OCI-LY7 (cell line): ENCODE measurements at regions not wholly inside any gene's neighbourhood (a gene's known extent, or its start where the extent isn't known, plus 50 kb on each side); places are given as distances from the start of the nearest gene placed in this dataset.

ENCODE experiments used
- BruUV-seq: library from RNA; stranded (reverse); fragments of 400-500 nt; replicated peaks from 2 replicates; lab custom pipeline; 2021; lab: Mats Ljungman, UMichigan
- CTCF ChIA-PET: fragments of 300-600 bp; sonication (Branson Sonifier 250); formaldehyde crosslinking; loops from one replicate; lab custom pipeline; 2022; ENCODE audit warnings: antibody characterized with exemption; ENCODE audit not compliant: unreplicated experiment; lab: Charles Lee
- POLR2A ChIA-PET: fragments of 300-600 bp; sonication (Branson Sonifier 250); formaldehyde crosslinking; loops from one replicate; lab custom pipeline; 2022; ENCODE audit warnings: antibody characterized with exemption; lab: Charles Lee
- DNase-seq: peaks from one replicate; pipeline ENCODE4 v3.0.0-alpha.2; 2015; ENCODE audit warnings: low spot score
- H2AFZ ChIP-seq: fragments of 200-600 bp; sonication (generic), shearing (Covaris generic); 2 replicates; pipeline ENCODE4 v1.6.1; 2014; ENCODE audit warnings: mild to moderate bottlenecking, antibody characterized with exemption, low read length, moderate library complexity
- H3K27ac ChIP-seq: fragments of 200-600 bp; sonication (generic); 2 replicates; pipeline ENCODE4 v1.5.1; 2014; ENCODE audit warnings: mixed run types, low read depth, mild to moderate bottlenecking, moderate library complexity, low read length, inconsistent platforms; ENCODE audit not compliant: poor library complexity, severe bottlenecking
- H3K36me3 ChIP-seq: fragments of 200-600 bp; sonication (generic); 2 replicates; pipeline ENCODE4 v1.6.1; 2014; ENCODE audit warnings: mild to moderate bottlenecking, antibody characterized with exemption, low read length, moderate library complexity, mixed read lengths; ENCODE audit not compliant: insufficient read depth
- H3K4me1 ChIP-seq: fragments of 200-600 bp; sonication (generic); 2 replicates; pipeline ENCODE4 v1.5.1; 2014; ENCODE audit warnings: mild to moderate bottlenecking, low read length; ENCODE audit not compliant: insufficient read depth, poor library complexity, severe bottlenecking
- H3K4me2 ChIP-seq: fragments of 200-600 bp; sonication (generic); 2 replicates; pipeline ENCODE4 v1.6.1; 2014; ENCODE audit warnings: mild to moderate bottlenecking, low read length
- H3K4me3 ChIP-seq: fragments of 200-600 bp; sonication (generic); 2 replicates; pipeline ENCODE4 v1.5.1; 2014; ENCODE audit warnings: mild to moderate bottlenecking, low read depth, low read length; ENCODE audit not compliant: poor library complexity, severe bottlenecking
- H3K79me2 ChIP-seq: fragments of 200-600 bp; sonication (generic); 2 replicates; pipeline ENCODE4 v1.6.1; 2016; ENCODE audit warnings: low read depth, mild to moderate bottlenecking, low read length, moderate library complexity, mixed read lengths; ENCODE audit not compliant: insufficient read depth
- H3K9me2 ChIP-seq: fragments of 200-600 bp; sonication (generic); 2 replicates; pipeline ENCODE4 v1.6.1; 2016; ENCODE audit warnings: mild to moderate bottlenecking, low read length, mixed read lengths; ENCODE audit not compliant: insufficient read depth
- H3K9me3 ChIP-seq: fragments of 200-600 bp; sonication (generic); 2 replicates; pipeline ENCODE4 v1.6.1; 2014; ENCODE audit warnings: mild to moderate bottlenecking, mixed run types, low read length, mixed read lengths
- H4K20me1 ChIP-seq: fragments of 200-600 bp; sonication (generic); 2 replicates; pipeline ENCODE4 v1.6.1; 2014; ENCODE audit warnings: mild to moderate bottlenecking, antibody characterized with exemption, low read length, moderate library complexity, mixed read lengths; ENCODE audit not compliant: insufficient read depth
- EZH2phosphoT487 ChIP-seq: fragments of 200-600 bp; sonication (generic); IDR thresholded peaks from 2 replicates; pipeline ENCODE4 v1.6.1; 2018; ENCODE audit warnings: low read depth, borderline replicate concordance, mild to moderate bottlenecking, mixed run types, antibody characterized with exemption, low read length, moderate library complexity, mixed read lengths
- intact Hi-C: fragments of 100-400 bp; cut with micrococcal nuclease; formaldehyde crosslinking; loops from one replicate; pipeline ENCODE4 v1.10.0; 2022; ENCODE audit not compliant: unreplicated experiment
- TF ChIP-seq, protein P1 (sequence below): fragments of 200-600 bp; sonication (generic); conservative IDR thresholded peaks from 2 replicates; pipeline ENCODE4 v1.5.1; 2014; ENCODE audit warnings: mild to moderate bottlenecking, antibody characterized with exemption, low read length, moderate library complexity, mixed read lengths

DNA sequence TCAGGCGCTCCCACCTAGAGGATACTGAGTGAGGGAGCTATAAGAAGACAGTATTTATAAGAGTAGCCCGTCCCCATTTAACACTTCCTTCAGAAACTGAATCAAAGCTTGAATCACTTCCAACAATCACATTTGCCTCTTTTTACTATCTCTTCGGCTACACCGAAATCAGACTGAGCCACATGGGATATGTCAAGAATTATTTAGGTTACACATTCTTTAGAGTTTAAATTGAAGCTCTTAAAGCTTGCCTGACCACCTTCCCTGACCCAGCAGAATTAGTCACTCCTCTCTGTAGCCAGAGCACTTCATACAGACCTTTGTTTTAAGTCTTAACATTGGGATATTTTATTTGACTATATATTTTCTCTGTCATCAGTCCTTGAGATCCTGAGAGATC is 163.7 kb downstream of the MAFB start:
- intact Hi-C loops = no loop called here
- Histone ChIP-seq H3K4me1 (no peaks in the 10 kb centered on the region), H3K79me2 (no peaks in the 10 kb centered on the region), H3K9me3 (no peaks in the 10 kb centered on the region), H3K9me2 (no peaks in the 10 kb centered on the region), H3K4me2 (no peak overlapping the region), H3K4me3 (no peak overlapping the region), H4K20me1 (no peaks in the 10 kb centered on the region), H3K36me3 (no peaks in the 10 kb centered on the region), H3K27ac (no peak overlapping the region), H2AFZ (no peak overlapping the region)
- BruUV-seq = no TSS peak
- ChIA-PET POLR2A (interaction anchor here (0.6 kb wide), 1 partner anchor 1385 kb away, joined by 3 read pairs; no protein-coding TSS in a partner anchor), CTCF (no interaction called here)
- no peak for TF ChIP-seq EZH2phosphoT487
- TF ChIP-seq, protein P1, sequence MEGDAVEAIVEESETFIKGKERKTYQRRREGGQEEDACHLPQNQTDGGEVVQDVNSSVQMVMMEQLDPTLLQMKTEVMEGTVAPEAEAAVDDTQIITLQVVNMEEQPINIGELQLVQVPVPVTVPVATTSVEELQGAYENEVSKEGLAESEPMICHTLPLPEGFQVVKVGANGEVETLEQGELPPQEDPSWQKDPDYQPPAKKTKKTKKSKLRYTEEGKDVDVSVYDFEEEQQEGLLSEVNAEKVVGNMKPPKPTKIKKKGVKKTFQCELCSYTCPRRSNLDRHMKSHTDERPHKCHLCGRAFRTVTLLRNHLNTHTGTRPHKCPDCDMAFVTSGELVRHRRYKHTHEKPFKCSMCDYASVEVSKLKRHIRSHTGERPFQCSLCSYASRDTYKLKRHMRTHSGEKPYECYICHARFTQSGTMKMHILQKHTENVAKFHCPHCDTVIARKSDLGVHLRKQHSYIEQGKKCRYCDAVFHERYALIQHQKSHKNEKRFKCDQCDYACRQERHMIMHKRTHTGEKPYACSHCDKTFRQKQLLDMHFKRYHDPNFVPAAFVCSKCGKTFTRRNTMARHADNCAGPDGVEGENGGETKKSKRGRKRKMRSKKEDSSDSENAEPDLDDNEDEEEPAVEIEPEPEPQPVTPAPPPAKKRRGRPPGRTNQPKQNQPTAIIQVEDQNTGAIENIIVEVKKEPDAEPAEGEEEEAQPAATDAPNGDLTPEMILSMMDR = no peak
- DNase-seq = no peak

DNA sequence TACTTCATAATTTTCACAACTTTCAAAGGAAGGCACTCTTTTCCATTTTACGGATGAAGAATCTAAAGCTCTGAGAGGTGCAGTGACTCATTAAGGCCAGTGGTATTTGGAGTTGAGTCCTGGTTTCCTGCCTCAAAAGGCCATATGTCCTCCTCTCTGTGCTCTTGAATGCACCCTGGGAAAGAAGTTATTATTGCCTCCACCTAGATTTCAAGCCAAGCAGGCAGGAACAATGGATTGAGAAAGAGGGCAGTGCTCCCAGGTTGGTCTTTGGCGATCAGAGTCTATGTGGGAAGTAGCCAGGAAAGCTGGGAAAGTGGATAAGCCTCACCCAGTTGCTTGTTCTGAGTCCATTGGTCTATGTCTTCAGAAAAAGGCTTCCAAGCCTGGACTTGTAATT is 165.0 kb downstream of the MAFB start:
- Histone ChIP-seq H3K9me3 (no peaks in the 10 kb centered on the region), H3K36me3 (no peaks in the 10 kb centered on the region), H3K27ac (no peak overlapping the region), H3K4me1 (no peaks in the 10 kb centered on the region), H3K79me2 (no peaks in the 10 kb centered on the region), H3K9me2 (no peaks in the 10 kb centered on the region), H4K20me1 (no peaks in the 10 kb centered on the region), H3K4me3 (no peak overlapping the region), H2AFZ (no peak overlapping the region), H3K4me2 (no peak overlapping the region)
- intact Hi-C loops = no loop called here
- CTCF ChIA-PET = no interaction called here
- DNase-seq = no peak
- BruUV-seq = no TSS peak
- no peak for TF ChIP-seq EZH2phosphoT487
- TF ChIP-seq, protein P1 = no peak
- POLR2A ChIA-PET = no interaction called here

DNA sequence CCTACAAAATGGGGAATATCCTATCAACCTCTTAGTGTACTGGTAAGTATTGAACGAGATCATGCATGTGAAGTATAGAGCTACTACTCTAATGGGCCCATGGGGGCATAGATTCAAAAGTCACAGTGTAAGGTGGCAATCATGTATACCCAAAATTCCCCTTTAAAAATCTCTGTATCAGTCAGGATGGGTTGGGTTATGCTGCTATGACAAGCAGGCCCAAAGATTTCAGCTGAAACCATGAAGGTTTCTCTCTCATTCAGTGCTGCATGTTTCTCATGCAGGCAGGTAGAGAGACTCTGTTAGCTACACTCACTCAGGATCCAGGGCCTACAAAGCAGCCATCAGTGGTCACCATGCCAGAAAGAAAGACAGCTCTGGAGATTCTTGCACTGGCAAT is 166.6 kb downstream of the MAFB start:
- no peak overlapping the region for H2AFZ ChIP-seq
- no peak overlapping the region for H3K4me2 ChIP-seq
- no peaks in the 10 kb centered on the region for H3K9me3 ChIP-seq
- H3K79me2 ChIP-seq = no peaks in the 10 kb centered on the region
- no peak overlapping the region for H3K27ac ChIP-seq
- DNase-seq = no peak
- no peaks in the 10 kb centered on the region for H3K4me1 ChIP-seq
- POLR2A ChIA-PET = no interaction called here
- CTCF ChIA-PET = no interaction called here
- no peaks in the 10 kb centered on the region for H4K20me1 ChIP-seq
- no TSS peak for BruUV-seq
- no peak for TF ChIP-seq EZH2phosphoT487
- TF ChIP-seq, protein P1 = no peak
- intact Hi-C loops = no loop called here
- H3K4me3 ChIP-seq = no peak overlapping the region
- H3K9me2 ChIP-seq = no peaks in the 10 kb centered on the region
- no peaks in the 10 kb centered on the region for H3K36me3 ChIP-seq
